HG02840 (cell line): ENCODE measurements at regions not wholly inside any gene's neighbourhood (a gene's known extent, or its start where the extent isn't known, plus 50 kb on each side); places are given as distances from the start of the nearest gene placed in this dataset.
"Not testable (repeated sequence)": the region's sequence is repeated elsewhere in the genome, so short reads cannot be mapped to it uniquely, and the experiment has no call there.

Source experiments
- ATAC-seq: cut with Tn5 transposase; IDR thresholded peaks from one replicate; pipeline ENCODE4 v1.9.1; 2021; ENCODE audit warnings: mild to moderate bottlenecking, moderate library complexity, moderate number of reproducible peaks; ENCODE audit not compliant: unreplicated experiment, low FRiP score

DNA sequence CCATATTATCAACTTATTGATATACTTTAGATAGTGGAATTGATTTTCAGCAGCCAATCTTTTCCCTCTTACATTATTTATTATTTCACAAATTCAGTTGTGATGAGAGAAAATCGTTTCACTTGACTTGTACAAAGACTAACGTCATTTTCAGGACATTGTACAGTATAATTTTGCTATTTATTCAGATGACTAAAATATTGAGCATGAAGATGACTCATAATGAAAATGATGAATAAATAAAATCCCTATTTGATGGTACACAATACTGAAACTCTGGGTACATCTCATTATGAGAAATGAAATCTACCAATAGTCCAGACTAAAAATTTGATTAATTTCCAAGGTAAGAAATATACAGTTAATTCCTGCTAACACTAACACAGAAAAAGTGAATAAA, 316.4 kb downstream of the CCDC74A start:
- not testable (repeated sequence) for ATAC-seq

DNA sequence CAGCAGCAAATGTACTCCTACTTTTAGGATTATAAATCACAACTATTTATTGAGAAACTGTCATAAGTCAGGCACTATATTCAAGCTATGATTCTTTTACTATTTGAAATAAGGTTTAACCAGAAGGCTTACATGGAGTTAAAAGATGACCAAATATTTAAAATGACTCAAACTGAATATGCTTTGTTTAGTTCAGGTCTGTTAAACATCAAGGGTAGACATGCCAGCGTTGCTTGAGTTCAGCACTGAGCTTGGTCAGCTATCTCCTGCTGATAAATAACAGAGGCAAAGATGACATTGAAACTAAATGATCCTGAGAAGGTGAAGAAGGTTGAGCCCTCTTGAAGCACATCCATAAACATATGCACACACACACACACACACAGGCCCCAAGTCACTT, 305.6 kb downstream of the ANKRD30BL start:
- ATAC-seq = not testable (repeated sequence)

DNA sequence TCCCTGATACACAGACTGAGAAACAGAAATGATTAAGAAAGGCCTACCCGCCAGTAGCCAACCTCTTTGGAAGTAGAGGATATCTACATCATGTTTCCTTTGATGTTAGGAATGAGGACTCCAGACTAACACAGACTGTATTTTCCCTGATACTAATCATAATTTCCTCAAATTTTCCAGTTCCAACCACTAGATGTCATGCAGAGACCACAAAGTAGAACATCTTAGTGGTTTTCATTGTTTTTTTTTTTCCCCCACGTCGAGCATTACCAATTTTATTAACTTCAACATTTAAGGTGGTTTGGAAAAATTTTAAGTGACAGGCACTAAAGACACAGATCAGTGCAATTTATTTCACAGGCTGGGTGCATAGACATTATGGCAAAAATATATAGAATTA, 303.6 kb downstream of the ANKRD30BL start:
- ATAC-seq = not testable (repeated sequence)
